K562 (cell line): ENCODE measurements at regions not wholly inside any gene's neighbourhood (a gene's known extent, or its start where the extent isn't known, plus 50 kb on each side); places are given as distances from the start of the nearest gene placed in this dataset.

Source experiments
- ATAC-seq: fragments of 200-7000 bp; cut with Tn5 transposase; 3 replicates; pipeline ENCODE4 v1.9.1; 2020; ENCODE audit warnings: moderate library complexity
- BruUV-seq: library from RNA; stranded (reverse); fragments of 400-500 nt; replicated peaks from 2 replicates; lab custom pipeline; 2021; lab: Mats Ljungman, UMichigan
- CTCF ChIA-PET: fragments of 300-600 bp; formaldehyde crosslinking; extraction: SDS; loops from one replicate; lab custom pipeline; 2021; ENCODE audit warnings: low intra/inter-chr PET ratio; lab: Yijun Ruan, JAX
- POLR2A ChIA-PET: fragments of 300-600, 350-650 bp; sonication (Branson Sonifier 250); formaldehyde crosslinking; extraction: SDS; loops from one replicate; lab custom pipeline; 2021; ENCODE audit warnings: antibody characterized with exemption, inconsistent platforms; lab: Yijun Ruan, JAX
- DNase-seq, 4 experiments: peaks; one replicate each; pipeline versions ENCODE4 v3.0.0 to v3.0.0-alpha.2; 2011 to 2018; ENCODE audit warnings: low spot score in 3 of 4, mixed read lengths in 3 of 4; ENCODE audit errors: extremely low read depth in 1 of 4
- FAIRE-seq: peaks from 2 replicates; lab custom pipeline; 2011; peaks lifted over from hg19 to GRCh38; lab: Jason Lieb, UNC
- H2AFZ ChIP-seq: 2 replicates; pipeline ENCODE4 v1.6.0; 2011; ENCODE audit warnings: low read depth, low read length, control low read depth, inconsistent platforms
- H3K27ac ChIP-seq: fragments of 200-600 bp; 3 replicates; pipeline ENCODE4 v1.8.0; 2011; ENCODE audit warnings: low read depth, mild to moderate bottlenecking, control low read depth, inconsistent platforms, low read length, moderate library complexity, mixed read lengths; ENCODE audit errors: extremely low read depth
- H3K27me3 ChIP-seq, 2 experiments: fragments of 300-600 bp in 1 of 2; 2 replicates in 1 of 2; 3 replicates in 1 of 2; pipeline versions ENCODE4 v1.6.0 to v1.8.0; 2011; ENCODE audit warnings: inconsistent platforms in 2 of 2, low read length in 2 of 2, mild to moderate bottlenecking in 1 of 2, mixed read lengths in 1 of 2, moderate library complexity in 1 of 2; ENCODE audit not compliant: control insufficient read depth in 2 of 2, insufficient read depth in 2 of 2
- H3K36me3 ChIP-seq: fragments of 300-600 bp; 3 replicates; pipeline ENCODE4 v1.8.0; 2011; ENCODE audit warnings: mild to moderate bottlenecking, low read length, inconsistent platforms; ENCODE audit not compliant: control insufficient read depth, insufficient read depth
- H3K4me1 ChIP-seq, 2 experiments: fragments of 200-600 bp in 1 of 2; replicated peaks in 1 of 2; 2 replicates in 1 of 2; 3 replicates in 1 of 2; pipeline versions ENCODE4 v1.5.1 to v1.8.0; 2011; ENCODE audit warnings: inconsistent platforms in 2 of 2, low read length in 2 of 2, mild to moderate bottlenecking in 1 of 2, mixed read lengths in 1 of 2, moderate library complexity in 1 of 2; ENCODE audit not compliant: control insufficient read depth in 2 of 2, insufficient read depth in 2 of 2
- H3K4me2 ChIP-seq: 2 replicates; pipeline ENCODE4 v1.6.1; 2011; ENCODE audit warnings: low read length, control low read depth, inconsistent platforms, mixed read lengths; ENCODE audit not compliant: insufficient read depth
- H3K4me3 ChIP-seq: fragments of 200-600 bp; sonication (generic), shearing (Covaris generic); 2 replicates; pipeline ENCODE4 v1.5.1; 2016; ENCODE audit warnings: control low read depth, inconsistent platforms
- H3K79me2 ChIP-seq: fragments of 200-600 bp; 3 replicates; pipeline ENCODE4 v1.8.0; 2011; ENCODE audit warnings: low read length, inconsistent platforms; ENCODE audit not compliant: control insufficient read depth, insufficient read depth
- H3K9ac ChIP-seq, 2 experiments: 2 replicates each; pipeline versions ENCODE4 v1.6.0 to v1.6.1; 2011; ENCODE audit warnings: low read depth in 2 of 2, low read length in 2 of 2, control low read depth in 1 of 2, inconsistent platforms in 1 of 2, mild to moderate bottlenecking in 1 of 2, mixed read lengths in 1 of 2; ENCODE audit not compliant: insufficient read depth in 1 of 2
- H3K9me1 ChIP-seq: one replicate; pipeline ENCODE4 v1.6.0; 2011; ENCODE audit warnings: inconsistent platforms, mild to moderate bottlenecking, low read length, moderate library complexity; ENCODE audit not compliant: control insufficient read depth, insufficient read depth
- H3K9me3 ChIP-seq: replicated peaks from 2 replicates; pipeline ENCODE4 v1.5.1; 2011; ENCODE audit warnings: low read depth, low read length, inconsistent platforms; ENCODE audit not compliant: control insufficient read depth, insufficient read depth
- H4K20me1 ChIP-seq: replicated peaks from 2 replicates; pipeline ENCODE4 v1.6.1; 2011; ENCODE audit warnings: low read length, inconsistent platforms, mixed read lengths; ENCODE audit not compliant: control insufficient read depth, insufficient read depth
- ASH1L ChIP-seq: fragments of 450-650 bp; IDR thresholded peaks from 2 replicates; pipeline ENCODE4 v1.6.1; 2018; ENCODE audit warnings: borderline replicate concordance, mild to moderate bottlenecking, low read depth; ENCODE audit not compliant: partially characterized antibody
- CAMTA2 ChIP-seq: fragments of 250-450 bp; sonication (Bioruptor Pico); conservative IDR thresholded peaks from 2 replicates; pipeline ENCODE4 v1.5.1; 2022
- HDGF ChIP-seq: fragments of 450-650 bp; IDR thresholded peaks from 2 replicates; pipeline ENCODE4 v1.6.1; 2016
- MCM3 ChIP-seq: fragments of 450-650 bp; IDR thresholded peaks from 2 replicates; pipeline ENCODE4 v1.6.1; 2016
- NR3C1 ChIP-seq: sonication (generic); formaldehyde crosslinking; IDR thresholded peaks from 2 replicates; pipeline ENCODE4 v1.8.1; 2022; ENCODE audit warnings: missing genetic modification reagents
- PHF20 ChIP-seq: fragments of 450-650 bp; IDR thresholded peaks from 2 replicates; pipeline ENCODE4 v1.6.1; 2018; ENCODE audit not compliant: partially characterized antibody
- SRF ChIP-seq, 2 experiments: fragments of 250-450, 450-650 bp in 1 of 2; sonication (Bioruptor Pico) in 1 of 2; sonication (generic) in 1 of 2; formaldehyde crosslinking; IDR thresholded peaks; 2 replicates each; pipeline versions ENCODE4 v1.5.0 to v1.5.1; 2020 to 2022; ENCODE audit warnings: mild to moderate bottlenecking in 1 of 2, missing genetic modification reagents in 1 of 2
- TCF7L2 ChIP-seq: fragments of 150-350 bp; IDR thresholded peaks from 2 replicates; pipeline ENCODE4 v1.6.1; 2016; ENCODE audit warnings: low read depth, mild to moderate bottlenecking, low read length, moderate library complexity
- WGBS: fragments of 100-300 bp; shearing (Covaris generic); methylation state at CpG from one replicate; pipeline ENCODE4 v1.1.6; 2016; ENCODE audit warnings: low coverage, mixed read lengths; ENCODE audit not compliant: insufficient coverage; ENCODE audit errors: missing lambda C conversion rate; 5-methylcytosine and 5-hydroxymethylcytosine counted together
- in situ Hi-C: fragments of 300-500 bp; cut with MboI; formaldehyde crosslinking; loops from 4 replicates; pipeline ENCODE4 v1.15.0; 2018; ENCODE audit warnings: inconsistent platforms, mixed read lengths
- intact Hi-C: fragments of 100-400 bp; cut with micrococcal nuclease; formaldehyde crosslinking; loops from 2 replicates; pipeline ENCODE4 v1.14.2; 2022
- TF ChIP-seq, protein P1 (sequence below): fragments of 450-650 bp; IDR thresholded peaks from one replicate; pipeline ENCODE4 v1.6.1; 2018; ENCODE audit warnings: mild to moderate bottlenecking, moderate library complexity; ENCODE audit not compliant: partially characterized antibody
- TF ChIP-seq, protein P2 (sequence below): fragments of 200-800 bp; sonication (Bioruptor generic); IDR thresholded peaks from 2 replicates; pipeline ENCODE4 v1.6.1; 2017; ENCODE audit warnings: missing genetic modification characterization, missing compliant biosample characterization
- TF ChIP-seq, protein P3 (sequence below), 2 experiments: fragments of 450-650 bp; IDR thresholded peaks; 2 replicates each; pipeline ENCODE4 v1.6.1; 2018; ENCODE audit warnings: mild to moderate bottlenecking in 2 of 2, low read depth in 1 of 2; ENCODE audit not compliant: partially characterized antibody in 2 of 2
- TF ChIP-seq, protein P4 (sequence below): sonication (generic); formaldehyde crosslinking; IDR thresholded peaks from 2 replicates; pipeline ENCODE4 v1.8.0; 2023; ENCODE audit warnings: mild to moderate bottlenecking, missing genetic modification reagents

DNA sequence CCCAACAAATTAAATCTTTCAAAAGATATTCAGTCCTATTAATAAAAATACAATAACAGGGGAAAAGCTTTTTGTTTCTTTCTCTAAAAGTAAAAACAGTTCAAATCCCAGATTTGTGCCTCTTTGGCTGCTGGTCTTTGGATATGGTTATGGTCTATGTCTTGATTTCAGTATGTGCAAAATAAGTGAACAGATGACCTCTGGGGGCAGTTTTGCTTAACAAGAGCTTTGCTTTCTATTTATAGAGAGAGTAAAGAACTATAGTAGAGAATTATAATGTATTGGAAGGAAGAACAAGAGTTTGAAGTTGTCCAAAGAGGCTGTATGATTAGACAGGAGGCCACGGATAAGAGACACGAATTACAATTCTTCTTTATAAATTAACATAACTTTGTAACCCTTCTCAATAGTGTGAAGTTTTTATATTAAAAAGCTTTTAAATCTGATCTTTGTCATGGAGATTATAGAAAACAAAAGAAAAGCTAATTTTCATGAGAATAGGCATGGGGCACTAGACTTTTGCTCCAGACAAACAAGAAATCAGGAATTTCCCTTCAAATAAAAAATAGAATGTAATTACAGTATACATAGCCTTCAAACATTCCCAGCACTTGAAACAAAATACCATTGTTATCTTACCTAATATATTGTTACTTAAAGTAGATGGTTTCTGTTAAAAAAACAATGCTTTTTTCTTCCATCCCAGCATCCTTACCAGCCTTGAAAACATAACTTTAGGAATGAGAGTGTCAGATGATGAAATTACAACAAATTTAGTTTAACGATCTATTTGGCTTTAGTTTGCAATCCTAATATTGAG is 432.7 kb upstream of the ARHGEF26 start:
- WGBS = 0% methylated on average over 3 of the region's 3 CpGs
- POLR2A ChIA-PET = no interaction called here
- no peak overlapping the region for H3K27ac ChIP-seq
- H3K36me3 ChIP-seq = no peaks in the 10 kb centered on the region
- H2AFZ ChIP-seq = no peak overlapping the region
- no peaks in the 10 kb centered on the region for H4K20me1 ChIP-seq
- no peaks in the 10 kb centered on the region for H3K4me1 ChIP-seq
- no peak overlapping the region for H3K9ac ChIP-seq
- no peak overlapping the region for H3K4me2 ChIP-seq
- TF ChIP-seq, protein P1, sequence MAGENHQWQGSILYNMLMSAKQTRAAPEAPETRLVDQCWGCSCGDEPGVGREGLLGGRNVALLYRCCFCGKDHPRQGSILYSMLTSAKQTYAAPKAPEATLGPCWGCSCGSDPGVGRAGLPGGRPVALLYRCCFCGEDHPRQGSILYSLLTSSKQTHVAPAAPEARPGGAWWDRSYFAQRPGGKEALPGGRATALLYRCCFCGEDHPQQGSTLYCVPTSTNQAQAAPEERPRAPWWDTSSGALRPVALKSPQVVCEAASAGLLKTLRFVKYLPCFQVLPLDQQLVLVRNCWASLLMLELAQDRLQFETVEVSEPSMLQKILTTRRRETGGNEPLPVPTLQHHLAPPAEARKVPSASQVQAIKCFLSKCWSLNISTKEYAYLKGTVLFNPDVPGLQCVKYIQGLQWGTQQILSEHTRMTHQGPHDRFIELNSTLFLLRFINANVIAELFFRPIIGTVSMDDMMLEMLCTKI = no peak
- TF ChIP-seq SRF (CRISPR knock-in tag; IDR thresholded peaks at IDR 0.05) (no peak), PHF20 (no peak), MCM3 (no peak), HDGF (no peak), ASH1L (no peak), CAMTA2 (no peak), TCF7L2 (no peak), NR3C1 (no peak)
- TF ChIP-seq, protein P2, sequence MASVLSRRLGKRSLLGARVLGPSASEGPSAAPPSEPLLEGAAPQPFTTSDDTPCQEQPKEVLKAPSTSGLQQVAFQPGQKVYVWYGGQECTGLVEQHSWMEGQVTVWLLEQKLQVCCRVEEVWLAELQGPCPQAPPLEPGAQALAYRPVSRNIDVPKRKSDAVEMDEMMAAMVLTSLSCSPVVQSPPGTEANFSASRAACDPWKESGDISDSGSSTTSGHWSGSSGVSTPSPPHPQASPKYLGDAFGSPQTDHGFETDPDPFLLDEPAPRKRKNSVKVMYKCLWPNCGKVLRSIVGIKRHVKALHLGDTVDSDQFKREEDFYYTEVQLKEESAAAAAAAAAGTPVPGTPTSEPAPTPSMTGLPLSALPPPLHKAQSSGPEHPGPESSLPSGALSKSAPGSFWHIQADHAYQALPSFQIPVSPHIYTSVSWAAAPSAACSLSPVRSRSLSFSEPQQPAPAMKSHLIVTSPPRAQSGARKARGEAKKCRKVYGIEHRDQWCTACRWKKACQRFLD (CRISPR knock-in tag) = no peak
- TF ChIP-seq, protein P3, sequence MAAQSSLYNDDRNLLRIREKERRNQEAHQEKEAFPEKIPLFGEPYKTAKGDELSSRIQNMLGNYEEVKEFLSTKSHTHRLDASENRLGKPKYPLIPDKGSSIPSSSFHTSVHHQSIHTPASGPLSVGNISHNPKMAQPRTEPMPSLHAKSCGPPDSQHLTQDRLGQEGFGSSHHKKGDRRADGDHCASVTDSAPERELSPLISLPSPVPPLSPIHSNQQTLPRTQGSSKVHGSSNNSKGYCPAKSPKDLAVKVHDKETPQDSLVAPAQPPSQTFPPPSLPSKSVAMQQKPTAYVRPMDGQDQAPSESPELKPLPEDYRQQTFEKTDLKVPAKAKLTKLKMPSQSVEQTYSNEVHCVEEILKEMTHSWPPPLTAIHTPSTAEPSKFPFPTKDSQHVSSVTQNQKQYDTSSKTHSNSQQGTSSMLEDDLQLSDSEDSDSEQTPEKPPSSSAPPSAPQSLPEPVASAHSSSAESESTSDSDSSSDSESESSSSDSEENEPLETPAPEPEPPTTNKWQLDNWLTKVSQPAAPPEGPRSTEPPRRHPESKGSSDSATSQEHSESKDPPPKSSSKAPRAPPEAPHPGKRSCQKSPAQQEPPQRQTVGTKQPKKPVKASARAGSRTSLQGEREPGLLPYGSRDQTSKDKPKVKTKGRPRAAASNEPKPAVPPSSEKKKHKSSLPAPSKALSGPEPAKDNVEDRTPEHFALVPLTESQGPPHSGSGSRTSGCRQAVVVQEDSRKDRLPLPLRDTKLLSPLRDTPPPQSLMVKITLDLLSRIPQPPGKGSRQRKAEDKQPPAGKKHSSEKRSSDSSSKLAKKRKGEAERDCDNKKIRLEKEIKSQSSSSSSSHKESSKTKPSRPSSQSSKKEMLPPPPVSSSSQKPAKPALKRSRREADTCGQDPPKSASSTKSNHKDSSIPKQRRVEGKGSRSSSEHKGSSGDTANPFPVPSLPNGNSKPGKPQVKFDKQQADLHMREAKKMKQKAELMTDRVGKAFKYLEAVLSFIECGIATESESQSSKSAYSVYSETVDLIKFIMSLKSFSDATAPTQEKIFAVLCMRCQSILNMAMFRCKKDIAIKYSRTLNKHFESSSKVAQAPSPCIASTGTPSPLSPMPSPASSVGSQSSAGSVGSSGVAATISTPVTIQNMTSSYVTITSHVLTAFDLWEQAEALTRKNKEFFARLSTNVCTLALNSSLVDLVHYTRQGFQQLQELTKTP (IDR thresholded peaks at IDR 0.05; ENCODE audit: low read depth in 1 of 2, partially characterized antibody in 2 of 2) = no peak
- TF ChIP-seq, protein P4, sequence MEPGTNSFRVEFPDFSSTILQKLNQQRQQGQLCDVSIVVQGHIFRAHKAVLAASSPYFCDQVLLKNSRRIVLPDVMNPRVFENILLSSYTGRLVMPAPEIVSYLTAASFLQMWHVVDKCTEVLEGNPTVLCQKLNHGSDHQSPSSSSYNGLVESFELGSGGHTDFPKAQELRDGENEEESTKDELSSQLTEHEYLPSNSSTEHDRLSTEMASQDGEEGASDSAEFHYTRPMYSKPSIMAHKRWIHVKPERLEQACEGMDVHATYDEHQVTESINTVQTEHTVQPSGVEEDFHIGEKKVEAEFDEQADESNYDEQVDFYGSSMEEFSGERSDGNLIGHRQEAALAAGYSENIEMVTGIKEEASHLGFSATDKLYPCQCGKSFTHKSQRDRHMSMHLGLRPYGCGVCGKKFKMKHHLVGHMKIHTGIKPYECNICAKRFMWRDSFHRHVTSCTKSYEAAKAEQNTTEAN (CRISPR knock-in tag) = no peak
- no peaks in the 10 kb centered on the region for H3K79me2 ChIP-seq
- H3K9me1 ChIP-seq = no peaks in the 10 kb centered on the region
- no peaks in the 10 kb centered on the region for H3K9me3 ChIP-seq
- FAIRE-seq = no peak
- no peak overlapping the region for H3K4me3 ChIP-seq
- ATAC-seq = no peak
- DNase-seq = no peak
- BruUV-seq = no TSS peak
- CTCF ChIA-PET = no interaction called here
- in situ Hi-C loops = no loop called here
- intact Hi-C loops = no loop called here
- no peaks in the 10 kb centered on the region for H3K27me3 ChIP-seq
